ENCODE measurements at regions not wholly inside any gene's neighbourhood (a gene's known extent, or its start where the extent isn't known, plus 50 kb on each side); places are given as distances from the start of the nearest gene placed in this dataset.

DNA sequence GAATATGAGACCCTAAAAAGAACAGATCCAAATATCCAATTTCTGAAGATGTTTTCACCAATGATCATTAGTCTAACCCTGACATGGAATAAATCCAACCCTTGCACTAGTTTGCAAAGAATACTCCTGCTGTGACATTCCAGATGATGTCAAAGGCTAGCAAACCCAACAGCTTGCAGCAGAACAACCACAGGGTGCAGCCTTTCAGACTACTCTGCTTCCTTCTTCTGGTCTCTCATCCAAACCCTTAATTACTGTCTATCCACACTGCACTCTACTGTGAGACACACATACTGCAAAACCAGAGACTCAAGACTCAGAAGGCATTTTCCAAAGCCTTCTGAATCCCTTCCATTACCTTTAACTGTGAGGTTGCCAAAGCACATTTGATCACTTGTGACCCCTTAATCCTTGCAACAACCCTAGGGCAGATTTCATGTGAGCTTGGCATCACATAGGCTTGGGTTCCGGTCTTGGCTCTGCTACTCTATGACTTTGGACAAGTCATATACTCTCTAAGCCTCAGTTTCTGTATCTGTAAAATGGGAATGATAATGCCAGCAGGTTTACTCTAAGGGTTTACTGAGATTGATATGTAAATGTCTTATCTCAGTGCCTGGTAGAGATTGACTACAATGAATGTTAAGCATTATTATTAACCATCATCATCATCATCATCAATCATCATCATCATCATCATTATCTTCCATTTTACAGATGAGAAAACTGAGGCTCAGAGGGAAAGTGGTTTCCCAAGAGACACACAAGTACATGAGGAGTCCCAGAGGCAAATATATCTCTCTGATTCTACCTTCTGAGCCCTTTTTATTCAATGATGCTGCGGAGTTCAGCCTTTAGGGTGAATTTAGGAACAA, 94.5 kb downstream of the SYF2 start:
- no peaks in the 10 kb centered on the region for H3K4me1 ChIP-seq
- POLR2A ChIA-PET: no interaction called here
- H3K27ac ChIP-seq: no peak overlapping the region
- CTCF ChIA-PET: interaction anchor here (0.9 kb wide), 1 partner anchor 551 kb away, joined by 4 read pairs; no protein-coding TSS in a partner anchor
- DNase-seq (ENCODE audit: low read depth in 1 of 2, low spot score in 1 of 2) (no peak), FAIRE-seq (no peak), ATAC-seq (no peak)
- no peak overlapping the region for H3K4me3 ChIP-seq
- TF ChIP-seq ZFP36 (IDR thresholded peaks at IDR 0.05; ENCODE audit: borderline replicate concordance, partially characterized antibody) (no peak), EHF (CRISPR knock-in tag; IDR thresholded peaks at IDR 0.05) (no peak), JUN (IDR thresholded peaks at IDR 0.05) (no peak), CEBPB (IDR thresholded peaks at IDR 0.05) (no peak), KDM1A (IDR thresholded peaks at IDR 0.05; ENCODE audit: low read depth) (no peak), EHMT2 (IDR thresholded peaks at IDR 0.05; ENCODE audit: low read depth) (no peak), KDM5A (IDR thresholded peaks at IDR 0.05) (no peak), RNF2 (IDR thresholded peaks at IDR 0.05; ENCODE audit: borderline replicate concordance, low read depth) (no peak), ZC3H11A (IDR thresholded peaks at IDR 0.05) (no peak)
- TF ChIP-seq, protein P1, sequence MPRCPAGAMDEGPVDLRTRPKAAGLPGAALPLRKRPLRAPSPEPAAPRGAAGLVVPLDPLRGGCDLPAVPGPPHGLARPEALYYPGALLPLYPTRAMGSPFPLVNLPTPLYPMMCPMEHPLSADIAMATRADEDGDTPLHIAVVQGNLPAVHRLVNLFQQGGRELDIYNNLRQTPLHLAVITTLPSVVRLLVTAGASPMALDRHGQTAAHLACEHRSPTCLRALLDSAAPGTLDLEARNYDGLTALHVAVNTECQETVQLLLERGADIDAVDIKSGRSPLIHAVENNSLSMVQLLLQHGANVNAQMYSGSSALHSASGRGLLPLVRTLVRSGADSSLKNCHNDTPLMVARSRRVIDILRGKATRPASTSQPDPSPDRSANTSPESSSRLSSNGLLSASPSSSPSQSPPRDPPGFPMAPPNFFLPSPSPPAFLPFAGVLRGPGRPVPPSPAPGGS (IDR thresholded peaks at IDR 0.05): no peak
- TF ChIP-seq, protein P2, sequence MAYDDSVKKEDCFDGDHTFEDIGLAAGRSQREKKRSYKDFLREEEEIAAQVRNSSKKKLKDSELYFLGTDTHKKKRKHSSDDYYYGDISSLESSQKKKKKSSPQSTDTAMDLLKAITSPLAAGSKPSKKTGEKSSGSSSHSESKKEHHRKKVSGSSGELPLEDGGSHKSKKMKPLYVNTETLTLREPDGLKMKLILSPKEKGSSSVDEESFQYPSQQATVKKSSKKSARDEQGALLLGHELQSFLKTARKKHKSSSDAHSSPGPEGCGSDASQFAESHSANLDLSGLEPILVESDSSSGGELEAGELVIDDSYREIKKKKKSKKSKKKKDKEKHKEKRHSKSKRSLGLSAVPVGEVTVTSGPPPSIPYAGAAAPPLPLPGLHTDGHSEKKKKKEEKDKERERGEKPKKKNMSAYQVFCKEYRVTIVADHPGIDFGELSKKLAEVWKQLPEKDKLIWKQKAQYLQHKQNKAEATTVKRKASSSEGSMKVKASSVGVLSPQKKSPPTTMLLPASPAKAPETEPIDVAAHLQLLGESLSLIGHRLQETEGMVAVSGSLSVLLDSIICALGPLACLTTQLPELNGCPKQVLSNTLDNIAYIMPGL (CRISPR knock-in tag; IDR thresholded peaks at IDR 0.05; ENCODE audit: borderline replicate concordance): no peak
- TF ChIP-seq, protein P3, sequence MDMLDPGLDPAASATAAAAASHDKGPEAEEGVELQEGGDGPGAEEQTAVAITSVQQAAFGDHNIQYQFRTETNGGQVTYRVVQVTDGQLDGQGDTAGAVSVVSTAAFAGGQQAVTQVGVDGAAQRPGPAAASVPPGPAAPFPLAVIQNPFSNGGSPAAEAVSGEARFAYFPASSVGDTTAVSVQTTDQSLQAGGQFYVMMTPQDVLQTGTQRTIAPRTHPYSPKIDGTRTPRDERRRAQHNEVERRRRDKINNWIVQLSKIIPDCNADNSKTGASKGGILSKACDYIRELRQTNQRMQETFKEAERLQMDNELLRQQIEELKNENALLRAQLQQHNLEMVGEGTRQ (IDR thresholded peaks at IDR 0.05): no peak
- WGBS (ENCODE audit: missing lambda C conversion rate): 68% methylated on average over 2 of the region's 2 CpGs
- no peaks in the 10 kb centered on the region for H3K9me3 ChIP-seq
- no peak overlapping the region for H3K4me2 ChIP-seq

DNA sequence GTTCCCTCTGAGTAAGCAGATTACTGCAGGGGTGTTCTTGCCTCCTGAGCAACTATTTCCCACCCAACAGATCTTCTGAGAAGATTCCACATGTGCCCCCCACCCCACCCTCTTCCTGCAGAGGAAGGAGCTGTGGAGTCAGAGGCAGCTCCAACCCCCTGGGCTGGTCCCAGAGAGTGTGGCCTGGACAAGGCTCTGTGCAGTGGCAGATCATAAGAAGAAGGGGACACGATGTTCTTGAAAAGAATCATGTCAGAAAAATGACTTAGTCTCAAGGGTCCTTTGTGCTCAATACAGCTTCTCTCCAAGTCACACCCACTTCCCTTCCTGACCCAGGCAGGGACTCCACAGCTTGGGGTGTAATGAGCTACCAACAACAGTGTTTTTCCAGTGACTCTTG, 95.2 kb downstream of the SYF2 start:
- ChIA-PET POLR2A (no interaction called here), CTCF (no interaction called here)
- no peaks in the 10 kb centered on the region for H3K9me3 ChIP-seq
- TF ChIP-seq, protein P4, sequence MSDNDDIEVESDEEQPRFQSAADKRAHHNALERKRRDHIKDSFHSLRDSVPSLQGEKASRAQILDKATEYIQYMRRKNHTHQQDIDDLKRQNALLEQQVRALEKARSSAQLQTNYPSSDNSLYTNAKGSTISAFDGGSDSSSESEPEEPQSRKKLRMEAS (IDR thresholded peaks at IDR 0.05): no peak
- no peak for TF ChIP-seq HOXB5 (CRISPR knock-in tag; IDR thresholded peaks at IDR 0.05)
- TF ChIP-seq ZNF302 (CRISPR knock-in tag; IDR thresholded peaks at IDR 0.05): no peak
- TF ChIP-seq, protein P3 (IDR thresholded peaks at IDR 0.05): no peak
- TF ChIP-seq JUNB (IDR thresholded peaks at IDR 0.05): no peak
- TF ChIP-seq POLR2A (IDR thresholded peaks at IDR 0.05; ENCODE audit: low read length): no peak
- FAIRE-seq (no peak), ATAC-seq (no peak), DNase-seq (ENCODE audit: low read depth in 1 of 2, low spot score in 1 of 2) (no peak)
- H3K4me1 ChIP-seq: no peaks in the 10 kb centered on the region
- H3K27ac ChIP-seq: no peak overlapping the region
- H3K4me2 ChIP-seq: no peak overlapping the region
- WGBS (ENCODE audit: missing lambda C conversion rate): 8% methylated on average over 1 of the region's 1 CpG
- H3K4me3 ChIP-seq: no peak overlapping the region

DNA sequence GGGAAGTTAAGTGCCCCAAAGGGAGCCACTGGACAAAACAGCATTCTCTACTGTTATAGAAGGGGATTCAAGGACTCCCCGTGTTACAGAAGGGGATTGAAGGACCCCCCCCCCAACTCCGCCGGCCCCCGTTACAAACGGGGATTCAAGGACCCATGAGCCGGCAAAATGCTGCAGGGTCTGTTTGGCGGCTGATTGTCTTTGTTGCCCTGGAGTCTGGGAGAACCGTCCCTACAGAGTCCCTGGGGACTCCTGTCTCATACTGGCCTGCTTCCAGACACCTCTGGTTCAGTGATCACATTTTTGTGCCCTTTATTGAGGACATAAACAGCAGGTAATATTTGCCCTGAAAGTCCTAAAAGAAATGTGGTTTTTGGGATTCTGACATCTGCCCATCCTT, 96.4 kb downstream of the SYF2 start:
- 17% methylated on average over 2 of the region's 8 CpGs for WGBS (ENCODE audit: missing lambda C conversion rate)
- ATAC-seq: no peak
- Histone ChIP-seq H3K27ac (no peak overlapping the region), H3K4me1 (no peaks in the 10 kb centered on the region), H3K4me3 (no peak overlapping the region), H3K9me3 (no peaks in the 10 kb centered on the region), H3K4me2 (no peak overlapping the region)
- TF ChIP-seq, protein P2 (CRISPR knock-in tag; IDR thresholded peaks at IDR 0.05; ENCODE audit: borderline replicate concordance): no peak
- TF ChIP-seq SMC3 (IDR thresholded peaks at IDR 0.05) (no peak), CBX8 (IDR thresholded peaks at IDR 0.05) (no peak)
- TF ChIP-seq, protein P4 (IDR thresholded peaks at IDR 0.05): no peak
- no peak for FAIRE-seq
- no peak for DNase-seq (ENCODE audit: low read depth in 1 of 2, low spot score in 1 of 2)
- ChIA-PET CTCF (no interaction called here), POLR2A (no interaction called here)

Measured in A549 (cell line).